ENCODE measurements at regions not wholly inside any gene's neighbourhood (a gene's known extent, or its start where the extent isn't known, plus 50 kb on each side); places are given as distances from the start of the nearest gene placed in this dataset.

DNA sequence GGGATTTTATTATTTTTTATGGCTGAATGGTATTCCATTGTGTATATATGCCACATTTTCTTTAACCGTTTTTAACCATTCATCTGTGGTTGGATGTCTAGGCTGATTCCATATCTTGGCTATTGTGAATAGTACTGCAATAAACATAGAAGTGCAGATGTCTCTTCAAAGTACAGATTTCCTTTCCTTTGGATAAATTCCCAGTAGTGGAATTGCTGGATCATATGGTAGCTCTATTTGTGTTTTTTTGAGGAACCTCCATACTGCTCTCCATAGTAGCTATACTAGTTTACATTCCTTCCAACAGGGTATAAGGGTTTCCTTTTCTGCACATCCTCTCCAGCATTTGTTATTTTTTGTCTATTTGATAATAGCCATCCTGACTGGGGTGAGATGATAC is 71.9 kb upstream of the SEZ6L start:
- ChIA-PET POLR2A (no interaction called here), CTCF (ENCODE audit: low intra/inter-chr PET ratio) (no interaction called here)
- DNase-seq (ENCODE audit: extremely low read depth in 1 of 4, low spot score in 3 of 4) = no peak
- in situ Hi-C loops (cut with MboI) (no loop called here), intact Hi-C loops (cut with micrococcal nuclease) (no loop called here)
- WGBS (ENCODE audit: insufficient coverage, low coverage, missing lambda C conversion rate) = 0% methylated on average over 1 of the region's 1 CpG
- no peak overlapping the region for H2AFZ ChIP-seq (ENCODE audit: low read depth, low read length)
- H3K36me3 ChIP-seq (ENCODE audit: control insufficient read depth, insufficient read depth, low read length) = no peaks in the 10 kb centered on the region
- no peaks in the 10 kb centered on the region for H4K20me1 ChIP-seq (replicated peaks; ENCODE audit: control insufficient read depth, insufficient read depth, low read length)
- no peak for FAIRE-seq
- H3K4me2 ChIP-seq (ENCODE audit: insufficient read depth, low read length) = no peak overlapping the region
- ATAC-seq = no peak
- no peak overlapping the region for H3K27ac ChIP-seq (ENCODE audit: extremely low read depth, low read depth, low read length)
- H3K79me2 ChIP-seq (ENCODE audit: control insufficient read depth, insufficient read depth, low read length) = no peaks in the 10 kb centered on the region
- H3K4me3 ChIP-seq = no peak overlapping the region
- no peaks in the 10 kb centered on the region for H3K9me3 ChIP-seq (replicated peaks; ENCODE audit: control insufficient read depth, insufficient read depth, low read depth, low read length)
- no peaks in the 10 kb centered on the region; a peak in 1 of 5 replicates for H3K27me3 ChIP-seq (ENCODE audit: control insufficient read depth in 2 of 2, insufficient read depth in 2 of 2, low read length in 2 of 2)
- no peaks in the 10 kb centered on the region for H3K9me1 ChIP-seq (ENCODE audit: control insufficient read depth, insufficient read depth, low read length)
- H3K9ac ChIP-seq (ENCODE audit: insufficient read depth in 1 of 2, low read depth in 2 of 2, low read length in 2 of 2) = no peak overlapping the region
- no TSS peak for BruUV-seq (replicated peaks)
- H3K4me1 ChIP-seq (replicated peaks in 1 of 2; ENCODE audit: control insufficient read depth in 2 of 2, insufficient read depth in 2 of 2, low read length in 2 of 2) = no peaks in the 10 kb centered on the region
- TF ChIP-seq NFE2 (IDR thresholded peaks at IDR 0.05; ENCODE audit: low read depth) (no peak), ZNF354B (CRISPR knock-in tag; IDR thresholded peaks at IDR 0.05) (no peak), ZBTB7A (IDR thresholded peaks at IDR 0.05; ENCODE audit: borderline replicate concordance, control insufficient read depth, low read depth, low read length) (no peak), SAFB2 (IDR thresholded peaks at IDR 0.05; ENCODE audit: borderline replicate concordance, low read depth, low read length, severe bottlenecking) (no peak), ARHGAP35 (IDR thresholded peaks at IDR 0.05; ENCODE audit: partially characterized antibody) (no peak), BMI1 (IDR thresholded peaks at IDR 0.05; ENCODE audit: low read length) (no peak), ELF4 (CRISPR knock-in tag; IDR thresholded peaks at IDR 0.05) (no peak), KAT7 (CRISPR knock-in tag; IDR thresholded peaks at IDR 0.05; ENCODE audit: borderline replicate concordance) (no peak)
- TF ChIP-seq, protein P1, sequence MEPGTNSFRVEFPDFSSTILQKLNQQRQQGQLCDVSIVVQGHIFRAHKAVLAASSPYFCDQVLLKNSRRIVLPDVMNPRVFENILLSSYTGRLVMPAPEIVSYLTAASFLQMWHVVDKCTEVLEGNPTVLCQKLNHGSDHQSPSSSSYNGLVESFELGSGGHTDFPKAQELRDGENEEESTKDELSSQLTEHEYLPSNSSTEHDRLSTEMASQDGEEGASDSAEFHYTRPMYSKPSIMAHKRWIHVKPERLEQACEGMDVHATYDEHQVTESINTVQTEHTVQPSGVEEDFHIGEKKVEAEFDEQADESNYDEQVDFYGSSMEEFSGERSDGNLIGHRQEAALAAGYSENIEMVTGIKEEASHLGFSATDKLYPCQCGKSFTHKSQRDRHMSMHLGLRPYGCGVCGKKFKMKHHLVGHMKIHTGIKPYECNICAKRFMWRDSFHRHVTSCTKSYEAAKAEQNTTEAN (CRISPR knock-in tag; IDR thresholded peaks at IDR 0.05) = no peak
- TF ChIP-seq, protein P2, sequence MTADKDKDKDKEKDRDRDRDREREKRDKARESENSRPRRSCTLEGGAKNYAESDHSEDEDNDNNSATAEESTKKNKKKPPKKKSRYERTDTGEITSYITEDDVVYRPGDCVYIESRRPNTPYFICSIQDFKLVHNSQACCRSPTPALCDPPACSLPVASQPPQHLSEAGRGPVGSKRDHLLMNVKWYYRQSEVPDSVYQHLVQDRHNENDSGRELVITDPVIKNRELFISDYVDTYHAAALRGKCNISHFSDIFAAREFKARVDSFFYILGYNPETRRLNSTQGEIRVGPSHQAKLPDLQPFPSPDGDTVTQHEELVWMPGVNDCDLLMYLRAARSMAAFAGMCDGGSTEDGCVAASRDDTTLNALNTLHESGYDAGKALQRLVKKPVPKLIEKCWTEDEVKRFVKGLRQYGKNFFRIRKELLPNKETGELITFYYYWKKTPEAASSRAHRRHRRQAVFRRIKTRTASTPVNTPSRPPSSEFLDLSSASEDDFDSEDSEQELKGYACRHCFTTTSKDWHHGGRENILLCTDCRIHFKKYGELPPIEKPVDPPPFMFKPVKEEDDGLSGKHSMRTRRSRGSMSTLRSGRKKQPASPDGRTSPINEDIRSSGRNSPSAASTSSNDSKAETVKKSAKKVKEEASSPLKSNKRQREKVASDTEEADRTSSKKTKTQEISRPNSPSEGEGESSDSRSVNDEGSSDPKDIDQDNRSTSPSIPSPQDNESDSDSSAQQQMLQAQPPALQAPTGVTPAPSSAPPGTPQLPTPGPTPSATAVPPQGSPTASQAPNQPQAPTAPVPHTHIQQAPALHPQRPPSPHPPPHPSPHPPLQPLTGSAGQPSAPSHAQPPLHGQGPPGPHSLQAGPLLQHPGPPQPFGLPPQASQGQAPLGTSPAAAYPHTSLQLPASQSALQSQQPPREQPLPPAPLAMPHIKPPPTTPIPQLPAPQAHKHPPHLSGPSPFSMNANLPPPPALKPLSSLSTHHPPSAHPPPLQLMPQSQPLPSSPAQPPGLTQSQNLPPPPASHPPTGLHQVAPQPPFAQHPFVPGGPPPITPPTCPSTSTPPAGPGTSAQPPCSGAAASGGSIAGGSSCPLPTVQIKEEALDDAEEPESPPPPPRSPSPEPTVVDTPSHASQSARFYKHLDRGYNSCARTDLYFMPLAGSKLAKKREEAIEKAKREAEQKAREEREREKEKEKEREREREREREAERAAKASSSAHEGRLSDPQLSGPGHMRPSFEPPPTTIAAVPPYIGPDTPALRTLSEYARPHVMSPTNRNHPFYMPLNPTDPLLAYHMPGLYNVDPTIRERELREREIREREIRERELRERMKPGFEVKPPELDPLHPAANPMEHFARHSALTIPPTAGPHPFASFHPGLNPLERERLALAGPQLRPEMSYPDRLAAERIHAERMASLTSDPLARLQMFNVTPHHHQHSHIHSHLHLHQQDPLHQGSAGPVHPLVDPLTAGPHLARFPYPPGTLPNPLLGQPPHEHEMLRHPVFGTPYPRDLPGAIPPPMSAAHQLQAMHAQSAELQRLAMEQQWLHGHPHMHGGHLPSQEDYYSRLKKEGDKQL (CRISPR knock-in tag; IDR thresholded peaks at IDR 0.05; ENCODE audit: borderline replicate concordance) = no peak
- TF ChIP-seq, protein P3, sequence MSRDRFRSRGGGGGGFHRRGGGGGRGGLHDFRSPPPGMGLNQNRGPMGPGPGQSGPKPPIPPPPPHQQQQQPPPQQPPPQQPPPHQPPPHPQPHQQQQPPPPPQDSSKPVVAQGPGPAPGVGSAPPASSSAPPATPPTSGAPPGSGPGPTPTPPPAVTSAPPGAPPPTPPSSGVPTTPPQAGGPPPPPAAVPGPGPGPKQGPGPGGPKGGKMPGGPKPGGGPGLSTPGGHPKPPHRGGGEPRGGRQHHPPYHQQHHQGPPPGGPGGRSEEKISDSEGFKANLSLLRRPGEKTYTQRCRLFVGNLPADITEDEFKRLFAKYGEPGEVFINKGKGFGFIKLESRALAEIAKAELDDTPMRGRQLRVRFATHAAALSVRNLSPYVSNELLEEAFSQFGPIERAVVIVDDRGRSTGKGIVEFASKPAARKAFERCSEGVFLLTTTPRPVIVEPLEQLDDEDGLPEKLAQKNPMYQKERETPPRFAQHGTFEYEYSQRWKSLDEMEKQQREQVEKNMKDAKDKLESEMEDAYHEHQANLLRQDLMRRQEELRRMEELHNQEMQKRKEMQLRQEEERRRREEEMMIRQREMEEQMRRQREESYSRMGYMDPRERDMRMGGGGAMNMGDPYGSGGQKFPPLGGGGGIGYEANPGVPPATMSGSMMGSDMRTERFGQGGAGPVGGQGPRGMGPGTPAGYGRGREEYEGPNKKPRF (IDR thresholded peaks at IDR 0.05; ENCODE audit: low read depth, low read length) = no peak
